CD14-positive monocyte (primary cell): ENCODE measurements at regions not wholly inside any gene's neighbourhood (a gene's known extent, or its start where the extent isn't known, plus 50 kb on each side); places are given as distances from the start of the nearest gene placed in this dataset.
A peak's percentile ranks its signal among the peaks of the same experiment; 100 is the strongest.

Experiments used
- DNase-seq, 3 donors: peaks; one replicate each; pipeline ENCODE4 v3.0.0-alpha.2; 2011 to 2022
- H2AFZ ChIP-seq: 2 replicates; pipeline ENCODE4 v1.6.0; 2012; ENCODE audit warnings: mild to moderate bottlenecking, low read depth, low read length, inconsistent platforms; ENCODE audit not compliant: insufficient read depth, poor library complexity, severe bottlenecking
- H3K27ac ChIP-seq, 2 donors: 1 replicate in 1 of 2; 2 replicates in 1 of 2; pipeline ENCODE4 v1.5.1; 2012 to 2013; ENCODE audit warnings: low read length in 2 of 2, control low read depth in 1 of 2, inconsistent platforms in 1 of 2, low read depth in 1 of 2, mild to moderate bottlenecking in 1 of 2
- H3K27me3 ChIP-seq, 2 donors: one replicate each; pipeline versions ENCODE4 v1.6.0 to v1.6.1; 2011 to 2013; ENCODE audit warnings: low read length in 2 of 2; ENCODE audit not compliant: control insufficient read depth in 2 of 2, insufficient read depth in 2 of 2
- H3K36me3 ChIP-seq, 2 donors: replicated peaks in 1 of 2; 1 replicate in 1 of 2; 2 replicates in 1 of 2; pipeline versions ENCODE4 v1.5.1 to v1.6.1; 2012 to 2013; ENCODE audit warnings: low read length in 2 of 2, control low read depth in 1 of 2, inconsistent platforms in 1 of 2, mild to moderate bottlenecking in 1 of 2; ENCODE audit not compliant: insufficient read depth in 2 of 2, control insufficient read depth in 1 of 2
- H3K4me1 ChIP-seq, 2 donors: 1 replicate in 1 of 2; 2 replicates in 1 of 2; pipeline versions ENCODE4 v1.5.1 to v1.6.1; 2012 to 2013; ENCODE audit warnings: low read length in 2 of 2, control low read depth in 1 of 2, inconsistent platforms in 1 of 2, mild to moderate bottlenecking in 1 of 2, moderate library complexity in 1 of 2; ENCODE audit not compliant: insufficient read depth in 2 of 2, control insufficient read depth in 1 of 2
- H3K4me2 ChIP-seq: replicated peaks from 2 replicates; pipeline ENCODE3; 2012; ENCODE audit warnings: low read length, moderate library complexity, mild to moderate bottlenecking; ENCODE audit not compliant: poor library complexity, severe bottlenecking; ENCODE audit errors: extremely low read depth
- H3K4me3 ChIP-seq, 3 experiments: fragments of 200-600 bp in 1 of 3; sonication (generic) in 1 of 3; replicated peaks in 1 of 3; 1 replicate in 2 of 3; 2 replicates in 1 of 3; pipeline ENCODE4 v1.5.1; 2011 to 2013; ENCODE audit warnings: low read length in 3 of 3, mild to moderate bottlenecking in 3 of 3, control low read depth in 2 of 3, low read depth in 2 of 3, inconsistent platforms in 1 of 3, moderate library complexity in 1 of 3
- H3K79me2 ChIP-seq: 2 replicates; pipeline ENCODE4 v1.6.0; 2012; ENCODE audit warnings: mild to moderate bottlenecking, control low read depth, inconsistent platforms, low read length, moderate library complexity; ENCODE audit not compliant: insufficient read depth
- H3K9ac ChIP-seq: 2 replicates; pipeline ENCODE4 v1.6.0; 2017; ENCODE audit warnings: low read length, mild to moderate bottlenecking; ENCODE audit not compliant: insufficient read depth, poor library complexity, severe bottlenecking
- H3K9me3 ChIP-seq, 2 donors: replicated peaks in 1 of 2; 1 replicate in 1 of 2; 2 replicates in 1 of 2; pipeline versions ENCODE4 v1.5.1 to v1.6.1; 2012 to 2013; ENCODE audit warnings: low read length in 2 of 2, control low read depth in 1 of 2; ENCODE audit not compliant: control insufficient read depth in 1 of 2, insufficient read depth in 1 of 2
- H4K20me1 ChIP-seq: 2 replicates; pipeline ENCODE4 v1.6.0; 2012; ENCODE audit warnings: mild to moderate bottlenecking, low read length, control low read depth, moderate library complexity; ENCODE audit not compliant: insufficient read depth
- H3K27ac Mint-ChIP-seq, 7 donors: one replicate each; pipeline ENCODE4 v1.8.0; 2020; ENCODE audit warnings: mild to moderate bottlenecking in 7 of 7, mixed read lengths in 7 of 7, moderate library complexity in 6 of 7, inconsistent platforms in 2 of 7
- H3K27me3 Mint-ChIP-seq, 3 donors: one replicate each; pipeline ENCODE4 v1.8.0; 2021 to 2022; ENCODE audit warnings: low read depth in 3 of 3, mild to moderate bottlenecking in 3 of 3, mixed read lengths in 3 of 3, moderate library complexity in 3 of 3, inconsistent platforms in 1 of 3
- H3K36me3 Mint-ChIP-seq, 2 donors: one replicate each; pipeline ENCODE4 v1.8.0; 2020; ENCODE audit warnings: mixed read lengths in 2 of 2, inconsistent platforms in 1 of 2, mild to moderate bottlenecking in 1 of 2
- H3K4me1 Mint-ChIP-seq: one replicate; pipeline ENCODE4 v1.8.0; 2020; ENCODE audit warnings: mild to moderate bottlenecking, mixed read lengths
- H3K4me3 Mint-ChIP-seq, 2 donors: one replicate each; pipeline ENCODE4 v1.8.0; 2020; ENCODE audit warnings: mild to moderate bottlenecking in 2 of 2, mixed read lengths in 2 of 2, moderate library complexity in 1 of 2
- H3K9me3 Mint-ChIP-seq, 7 donors: one replicate each; pipeline ENCODE4 v1.8.0; 2020 to 2022; ENCODE audit warnings: mixed read lengths in 7 of 7, mild to moderate bottlenecking in 6 of 7, moderate library complexity in 6 of 7, inconsistent platforms in 2 of 7
- WGBS: methylation state at CpG from one replicate; pipeline ENCODE4 v1.1.5; 2013; ENCODE audit warnings: missing lambda C conversion rate; ENCODE audit not compliant: insufficient coverage; 5-methylcytosine and 5-hydroxymethylcytosine counted together
- intact Hi-C, 2 donors: fragments of 100-400 bp; cut with micrococcal nuclease; formaldehyde crosslinking; loops; one replicate each; pipeline versions ENCODE4 v1.15.0 to v1.15.1; 2023
- TF ChIP-seq, protein P1 (sequence below): fragments of 200-600 bp; IDR thresholded peaks from one replicate; pipeline ENCODE4 v1.8.0; 2022; ENCODE audit warnings: antibody characterized with exemption, mild to moderate bottlenecking

DNA sequence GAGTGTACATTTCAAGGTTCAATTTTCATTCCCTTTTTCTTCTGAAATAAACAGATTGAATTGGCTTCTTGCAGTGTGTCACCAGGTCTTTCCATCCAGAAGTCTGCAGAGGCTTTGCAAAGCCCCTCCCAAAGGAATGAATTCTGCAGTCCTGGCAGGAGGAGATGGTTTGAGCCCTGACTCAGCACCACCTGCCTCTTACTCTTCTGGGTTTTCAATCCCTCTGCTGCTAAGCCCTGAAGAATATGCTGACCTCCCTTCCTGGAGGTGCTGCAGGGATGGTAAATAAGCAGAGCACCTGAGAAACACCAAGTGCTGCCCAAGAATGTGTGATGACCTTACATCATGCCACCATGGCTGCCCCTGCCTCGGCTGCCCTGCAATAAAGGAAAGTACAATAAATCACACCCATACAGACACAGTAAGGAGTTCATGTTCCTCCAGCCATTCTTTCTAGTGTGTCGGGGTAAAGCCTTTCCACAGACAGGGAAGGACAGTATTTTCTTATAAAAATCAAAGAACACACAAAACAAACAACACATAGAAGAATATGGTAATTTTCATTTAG lies 209.2 kb downstream of the ZNF326 start:
- no peaks in the 10 kb centered on the region for H3K36me3 Mint-ChIP-seq
- TF ChIP-seq, protein P1, sequence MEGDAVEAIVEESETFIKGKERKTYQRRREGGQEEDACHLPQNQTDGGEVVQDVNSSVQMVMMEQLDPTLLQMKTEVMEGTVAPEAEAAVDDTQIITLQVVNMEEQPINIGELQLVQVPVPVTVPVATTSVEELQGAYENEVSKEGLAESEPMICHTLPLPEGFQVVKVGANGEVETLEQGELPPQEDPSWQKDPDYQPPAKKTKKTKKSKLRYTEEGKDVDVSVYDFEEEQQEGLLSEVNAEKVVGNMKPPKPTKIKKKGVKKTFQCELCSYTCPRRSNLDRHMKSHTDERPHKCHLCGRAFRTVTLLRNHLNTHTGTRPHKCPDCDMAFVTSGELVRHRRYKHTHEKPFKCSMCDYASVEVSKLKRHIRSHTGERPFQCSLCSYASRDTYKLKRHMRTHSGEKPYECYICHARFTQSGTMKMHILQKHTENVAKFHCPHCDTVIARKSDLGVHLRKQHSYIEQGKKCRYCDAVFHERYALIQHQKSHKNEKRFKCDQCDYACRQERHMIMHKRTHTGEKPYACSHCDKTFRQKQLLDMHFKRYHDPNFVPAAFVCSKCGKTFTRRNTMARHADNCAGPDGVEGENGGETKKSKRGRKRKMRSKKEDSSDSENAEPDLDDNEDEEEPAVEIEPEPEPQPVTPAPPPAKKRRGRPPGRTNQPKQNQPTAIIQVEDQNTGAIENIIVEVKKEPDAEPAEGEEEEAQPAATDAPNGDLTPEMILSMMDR, result no peak
- Histone ChIP-seq H3K27me3 (no peaks in the 10 kb centered on the region), H3K9me3 (no peaks in the 10 kb centered on the region), H4K20me1 (no peaks in the 10 kb centered on the region), H3K4me1 (no peaks in the 10 kb centered on the region), H2AFZ (no peak overlapping the region), H3K36me3 (no peaks in the 10 kb centered on the region), H3K27ac (no peak overlapping the region), H3K79me2 (no peaks in the 10 kb centered on the region), H3K4me2 (no peak overlapping the region), H3K9ac (no peak overlapping the region), H3K4me3 (no peak overlapping the region)
- intact Hi-C loops, result no loop called here
- H3K27ac Mint-ChIP-seq, result no peak overlapping the region
- peaks cover 1 to 5% (median 4%) of the 10 kb centered on the region in 3 donors for H3K27me3 Mint-ChIP-seq
- DNase-seq, result no peak
- H3K4me1 Mint-ChIP-seq, result no peaks in the 10 kb centered on the region
- no CpG with 5 or more reads among the region's 2 CpGs for WGBS
- no peak overlapping the region for H3K4me3 Mint-ChIP-seq
- peaks cover 0 to 1% (median 0%) of the 10 kb centered on the region in 7 donors for H3K9me3 Mint-ChIP-seq

DNA sequence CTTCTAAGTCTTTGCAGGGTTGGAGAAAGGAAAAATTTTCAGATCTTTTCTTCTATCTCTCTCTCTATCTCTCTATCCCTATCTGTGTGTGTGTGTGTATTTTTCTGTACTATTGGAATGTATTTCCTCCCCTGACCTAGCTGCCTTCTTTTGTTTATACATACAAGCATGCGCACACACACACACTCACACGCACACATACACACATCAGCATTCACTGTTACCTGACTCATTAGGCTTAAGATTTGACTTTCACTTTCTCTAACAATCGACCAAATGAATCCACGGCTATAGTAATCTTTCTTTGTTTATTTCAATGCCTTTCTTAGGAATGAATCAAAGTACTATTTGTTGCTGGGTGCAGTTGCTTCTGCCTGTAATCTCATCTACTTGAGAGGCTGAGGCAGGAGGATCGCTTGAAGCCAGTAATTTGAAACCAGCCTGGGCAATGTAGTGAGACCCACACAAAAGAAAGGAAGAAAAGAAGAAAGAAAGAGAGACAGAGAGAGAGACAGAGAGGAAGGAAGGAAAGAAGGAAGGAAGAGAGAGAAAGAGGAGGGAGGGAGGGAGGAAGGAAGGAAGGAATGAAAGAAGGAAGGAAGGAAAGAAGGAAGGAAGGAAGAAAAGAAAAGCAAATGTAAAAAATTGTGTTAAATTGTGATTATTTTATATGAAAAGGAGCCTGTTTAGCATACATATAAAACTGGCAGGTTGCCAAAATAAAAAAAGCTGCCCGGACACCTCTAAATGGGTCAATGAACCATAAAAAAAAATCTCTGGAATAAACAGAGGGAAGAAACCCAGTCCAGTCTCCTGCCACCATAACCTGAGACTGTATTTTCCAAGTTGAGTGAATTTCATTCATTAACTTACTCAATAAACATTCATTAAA lies 206.8 kb downstream of the ZNF326 start:
- H3K9ac ChIP-seq, result no peak overlapping the region
- no peaks in the 10 kb centered on the region for H3K27me3 ChIP-seq
- no peak overlapping the region for H3K4me3 ChIP-seq
- no peaks in the 10 kb centered on the region for H3K36me3 ChIP-seq
- no peak overlapping the region for H2AFZ ChIP-seq
- no peaks in the 10 kb centered on the region for H3K4me1 ChIP-seq
- no peak for DNase-seq
- Mint-ChIP-seq H3K27me3 (peaks cover 0 to 4% (median 0%) of the 10 kb centered on the region in 3 donors), H3K4me1 (no peaks in the 10 kb centered on the region), H3K4me3 (no peak overlapping the region), H3K36me3 (no peaks in the 10 kb centered on the region), H3K27ac (peak overlapping the region in 1 of 7 donors; percentile 0), H3K9me3 (peaks cover 0 to 1% (median 0%) of the 10 kb centered on the region in 7 donors)
- TF ChIP-seq, protein P1, result no peak
- intact Hi-C loops, result no loop called here
- WGBS, result 88% methylated on average over 1 of the region's 6 CpGs
- H3K4me2 ChIP-seq, result no peak overlapping the region
- H3K27ac ChIP-seq, result no peak overlapping the region
- no peaks in the 10 kb centered on the region for H3K79me2 ChIP-seq
- no peaks in the 10 kb centered on the region for H3K9me3 ChIP-seq
- H4K20me1 ChIP-seq, result no peaks in the 10 kb centered on the region
